Activated T-cell treated with anti-CD3 and anti-CD28 coated beads for 1 hour (primary cell): ENCODE measurements at regions not wholly inside any gene's neighbourhood (a gene's known extent, or its start where the extent isn't known, plus 50 kb on each side); places are given as distances from the start of the nearest gene placed in this dataset.

Experiments used
- DNase-seq: peaks from one replicate; pipeline ENCODE4 v3.0.0-alpha.2; 2020; ENCODE audit warnings: low read depth

DNA sequence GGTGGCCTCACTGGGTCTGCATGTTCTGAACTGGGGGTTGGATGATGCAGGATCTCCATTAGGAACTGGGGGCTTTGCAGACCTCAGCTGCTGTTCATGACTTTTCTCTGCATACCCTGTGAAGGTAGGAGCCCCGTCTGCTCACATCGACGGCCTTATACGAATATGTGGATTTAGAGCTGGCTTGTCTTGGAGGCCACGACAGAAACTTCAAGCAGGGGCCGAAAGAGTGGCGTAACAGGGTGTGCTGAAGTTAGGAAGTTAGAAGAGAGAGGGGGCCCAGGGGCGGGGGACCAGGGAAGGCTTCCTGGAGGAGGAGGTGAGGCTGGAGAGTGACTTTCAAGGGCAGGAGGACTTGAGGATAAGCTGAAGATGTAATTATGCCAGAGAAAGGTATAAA, 144.9 kb downstream of the TSN start:
- no peak for DNase-seq

DNA sequence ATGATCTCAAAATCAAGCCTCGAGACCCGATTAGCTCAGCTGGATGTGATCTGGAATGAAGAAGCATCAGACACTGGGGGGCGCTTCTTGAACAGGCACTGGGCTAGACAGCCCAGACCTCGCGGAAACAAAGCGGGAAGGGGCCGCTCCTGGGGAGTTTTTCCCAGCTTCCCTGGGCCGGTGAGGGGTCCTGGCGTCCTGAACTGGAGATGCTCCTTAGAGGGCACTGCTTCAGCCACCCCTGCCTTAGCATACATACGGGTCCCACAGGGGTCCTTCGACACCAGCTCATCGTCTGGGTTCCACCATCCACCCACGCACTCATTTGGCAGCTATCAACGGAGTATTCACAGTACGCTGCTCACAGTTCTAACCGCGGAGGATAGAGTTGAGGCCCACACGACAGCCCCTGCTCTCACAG, 146.7 kb downstream of the TSN start:
- DNase-seq, result no peak

DNA sequence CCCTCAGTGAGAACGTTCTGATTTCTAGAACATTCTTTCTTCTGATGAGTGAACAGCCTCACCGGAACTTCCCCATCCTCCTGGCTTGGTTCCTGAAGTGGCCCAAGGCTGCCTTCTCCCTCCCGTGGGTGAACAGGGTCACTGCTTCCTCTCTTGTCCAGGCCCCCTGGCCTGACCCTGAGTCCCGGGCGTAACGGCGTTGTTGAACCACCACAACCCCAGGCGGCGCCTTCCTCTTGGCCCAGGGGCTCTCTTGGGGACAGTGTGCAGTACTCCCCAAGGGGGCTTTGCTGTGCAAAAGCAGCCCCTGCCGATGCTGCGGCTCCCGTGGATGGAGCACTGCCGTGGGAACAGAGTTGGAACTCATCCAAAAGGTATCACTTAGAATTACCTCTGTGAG, 147.2 kb downstream of the TSN start:
- DNase-seq, result no peak

DNA sequence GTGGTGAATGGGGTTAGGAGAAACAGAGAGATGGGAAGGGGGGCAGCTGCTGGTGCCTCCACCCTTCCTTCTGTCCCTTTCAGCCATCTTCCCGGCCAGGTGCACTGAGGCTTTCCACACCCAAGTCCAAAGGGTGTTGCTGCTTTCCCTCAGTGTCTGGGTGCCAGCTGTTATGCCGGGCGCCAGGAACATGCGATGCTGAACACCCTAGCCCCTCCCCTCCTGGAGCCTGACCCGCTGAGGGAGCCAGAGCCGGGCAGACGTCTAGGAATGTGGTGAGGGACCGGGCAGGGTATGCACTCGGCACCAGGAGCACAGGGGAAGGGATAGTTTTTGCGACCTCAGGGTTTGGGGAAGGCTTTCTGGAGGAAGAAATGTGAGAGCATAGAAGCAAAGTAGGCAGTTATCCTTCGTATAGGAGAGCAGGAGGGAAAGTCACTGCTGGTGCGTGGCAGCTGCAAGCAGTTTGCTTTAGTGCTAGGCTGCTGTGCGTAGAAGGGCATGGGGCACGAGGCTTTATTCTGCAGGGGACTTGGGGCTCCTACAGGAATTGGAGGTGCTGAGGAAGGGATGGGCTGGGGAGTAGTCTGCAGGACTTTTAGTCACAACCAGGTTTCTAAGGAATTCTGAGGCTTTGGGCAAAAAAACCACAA, 147.7 kb downstream of the TSN start:
- DNase-seq, result no peak

DNA sequence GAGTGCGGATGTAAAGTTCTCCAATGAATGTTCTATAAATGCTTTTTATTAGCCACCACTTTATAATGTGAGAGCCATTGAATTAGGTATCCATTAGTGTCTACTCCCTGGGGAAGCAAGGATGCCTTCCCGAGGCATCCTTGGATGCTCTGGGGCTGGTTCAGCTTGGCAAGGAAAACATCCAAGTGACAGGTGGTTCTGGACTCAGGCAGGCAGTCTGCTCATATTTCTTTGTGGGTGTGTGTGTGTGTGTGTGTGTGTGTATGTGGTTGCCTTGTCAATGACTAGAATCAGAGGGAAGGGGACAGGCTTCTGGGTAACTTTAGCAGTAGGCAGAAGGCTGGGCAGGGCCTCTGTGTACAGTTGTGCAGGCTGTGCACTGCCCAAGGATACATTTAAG, 149.2 kb downstream of the TSN start:
- DNase-seq, result no peak

DNA sequence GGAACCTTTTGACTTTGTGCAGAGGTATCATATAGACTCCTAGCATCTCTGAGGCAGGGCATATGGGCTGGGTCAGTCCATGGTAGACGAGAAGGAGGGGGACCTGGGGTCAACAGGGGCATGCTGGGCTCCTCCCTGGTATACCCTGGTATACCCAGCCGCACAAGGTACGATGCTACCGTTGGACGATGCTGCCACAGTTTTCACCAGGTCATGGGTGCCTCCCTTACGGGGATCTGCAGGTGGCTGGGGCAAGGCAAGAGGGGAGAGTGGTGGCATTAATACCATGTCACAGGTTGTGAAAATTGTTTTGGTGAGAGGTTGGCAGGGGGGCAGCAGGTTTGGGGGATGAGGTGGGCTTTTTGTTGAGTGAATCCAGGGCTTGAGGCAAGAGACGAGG, 149.8 kb downstream of the TSN start:
- no peak for DNase-seq

DNA sequence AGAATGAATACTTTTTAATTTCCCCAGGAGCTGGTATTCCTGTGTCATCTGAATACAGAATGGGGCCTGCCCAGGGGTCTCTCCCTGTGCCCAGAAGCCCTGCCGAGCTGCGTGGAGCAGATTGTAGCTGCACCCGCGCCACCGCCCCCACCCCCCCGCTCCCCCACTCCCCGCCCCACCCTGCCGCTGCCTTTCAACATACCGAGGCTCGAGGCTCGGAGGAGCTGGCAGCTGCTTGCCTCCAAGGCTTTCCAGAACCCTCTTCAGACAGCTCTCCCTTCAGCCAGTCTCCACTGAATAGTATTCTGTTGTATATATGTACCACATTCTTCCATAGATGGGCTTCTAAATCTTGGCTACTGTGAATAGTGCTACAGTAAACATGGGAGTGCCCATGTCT, 150.7 kb downstream of the TSN start:
- no peak for DNase-seq

DNA sequence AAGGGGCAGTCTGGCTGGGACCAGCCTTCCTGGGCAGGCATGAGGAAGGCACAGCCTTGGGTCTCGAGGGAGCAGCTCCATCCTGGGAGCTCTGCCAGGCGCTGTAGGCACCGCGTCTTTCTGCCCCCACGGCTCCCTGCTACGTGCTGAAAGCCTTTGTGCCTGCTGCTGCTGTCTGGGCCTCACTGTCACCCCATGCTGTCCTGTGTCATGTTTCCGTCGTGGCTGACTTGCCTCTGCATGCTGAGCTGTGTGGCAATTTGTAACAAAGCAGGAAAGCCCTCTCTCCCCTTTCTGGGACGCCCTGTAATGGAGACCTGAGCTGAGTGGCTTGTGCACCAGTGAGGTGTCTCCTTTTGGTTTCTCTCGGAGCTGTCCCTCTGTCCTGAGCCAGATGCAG, 152.5 kb downstream of the TSN start:
- DNase-seq, result no peak

DNA sequence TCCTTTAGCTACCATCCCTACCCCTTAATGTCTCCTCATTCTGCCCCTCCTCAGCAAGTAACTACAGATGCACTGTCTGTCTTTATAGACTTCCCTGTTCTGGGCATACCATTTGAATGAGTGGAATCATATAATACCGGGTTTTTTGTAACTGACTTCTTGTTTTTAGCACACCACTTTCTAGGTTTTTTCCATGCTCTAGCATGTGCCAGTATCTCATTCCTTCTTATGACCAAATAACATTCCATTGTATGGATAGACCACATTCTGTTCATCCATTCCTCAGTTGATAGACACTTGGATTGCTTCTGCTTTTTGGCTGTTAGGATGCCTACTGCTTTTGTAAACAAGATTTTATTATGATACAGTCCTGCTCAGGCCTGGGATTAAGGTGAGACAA, 154.7 kb downstream of the TSN start:
- no peak for DNase-seq

DNA sequence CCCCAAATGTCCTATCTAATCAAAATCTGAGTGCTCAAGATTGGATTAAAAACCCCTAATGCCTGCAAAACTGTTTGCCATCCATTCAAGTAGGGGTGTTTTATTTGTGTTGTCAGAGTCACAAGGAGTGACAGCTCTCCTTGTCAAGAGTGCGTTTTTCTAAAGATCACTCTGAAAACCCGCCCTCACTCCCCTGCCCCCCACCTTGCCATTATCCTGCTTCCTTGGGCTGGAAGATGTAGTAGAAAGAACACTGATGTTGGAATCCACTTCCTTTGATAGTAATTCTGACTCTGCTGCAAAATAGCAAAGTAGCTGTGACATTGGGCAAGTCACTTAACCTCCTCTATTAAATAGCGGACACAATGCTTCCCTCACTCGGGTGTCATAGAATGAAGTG, 155.6 kb downstream of the TSN start:
- DNase-seq, result no peak

DNA sequence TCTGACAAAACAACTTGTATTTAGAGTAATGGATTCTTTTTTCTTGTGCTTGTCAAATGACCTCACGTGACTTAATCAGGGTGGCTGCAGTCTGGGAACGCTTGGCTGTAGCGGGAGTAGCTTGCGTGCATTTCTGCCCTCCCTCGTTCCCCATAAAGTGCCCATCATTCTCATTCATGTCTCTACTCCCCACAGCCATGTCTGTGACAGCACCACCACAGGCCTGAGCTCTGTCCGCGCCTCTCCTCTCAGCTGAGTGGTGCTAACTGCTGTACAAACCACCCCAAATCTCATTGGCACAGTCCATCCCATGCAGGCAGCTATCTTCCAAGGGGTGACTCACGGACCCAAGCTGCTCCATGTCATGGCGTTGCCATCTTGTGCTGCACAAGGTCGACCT, 161.7 kb downstream of the TSN start:
- no peak for DNase-seq

DNA sequence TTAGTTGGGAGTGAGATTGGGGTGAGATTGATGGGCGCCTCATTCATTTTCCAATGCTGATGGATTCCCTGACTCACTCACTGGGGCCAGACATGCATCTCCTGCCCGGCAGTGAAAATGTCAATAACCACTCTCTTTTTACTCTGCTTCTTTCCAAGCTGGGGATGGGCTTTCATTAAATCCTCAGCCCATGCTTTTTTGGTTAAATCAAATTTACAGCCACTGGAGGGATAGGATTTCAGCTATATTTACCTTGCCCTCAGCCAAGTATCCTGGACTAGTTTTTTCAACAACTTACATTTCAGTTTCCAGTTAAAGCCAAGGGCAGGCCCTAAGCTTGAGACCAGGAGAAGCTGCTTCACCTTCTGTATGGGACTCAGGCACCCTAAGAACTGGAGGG, 162.8 kb downstream of the TSN start:
- DNase-seq, result no peak

DNA sequence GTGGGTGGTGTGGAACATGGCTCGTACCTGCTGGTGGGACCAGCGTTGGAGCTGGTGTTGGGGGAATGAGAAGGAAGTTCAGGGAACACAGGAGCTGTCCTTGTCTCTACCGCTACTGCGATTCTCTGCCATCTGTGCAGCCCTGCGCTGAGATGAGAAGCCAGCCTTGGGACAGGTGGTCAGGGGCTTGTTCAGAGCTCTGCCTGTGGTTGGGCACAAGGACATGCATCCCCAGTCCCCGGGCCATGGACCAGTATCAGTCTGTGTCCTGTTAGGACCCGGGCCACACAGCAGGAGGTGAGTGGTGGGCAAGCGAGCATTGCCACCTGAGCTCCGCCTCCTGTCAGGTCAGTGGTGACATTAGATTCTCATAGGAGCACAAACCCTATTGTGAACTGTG, 164.4 kb downstream of the TSN start:
- no peak for DNase-seq

DNA sequence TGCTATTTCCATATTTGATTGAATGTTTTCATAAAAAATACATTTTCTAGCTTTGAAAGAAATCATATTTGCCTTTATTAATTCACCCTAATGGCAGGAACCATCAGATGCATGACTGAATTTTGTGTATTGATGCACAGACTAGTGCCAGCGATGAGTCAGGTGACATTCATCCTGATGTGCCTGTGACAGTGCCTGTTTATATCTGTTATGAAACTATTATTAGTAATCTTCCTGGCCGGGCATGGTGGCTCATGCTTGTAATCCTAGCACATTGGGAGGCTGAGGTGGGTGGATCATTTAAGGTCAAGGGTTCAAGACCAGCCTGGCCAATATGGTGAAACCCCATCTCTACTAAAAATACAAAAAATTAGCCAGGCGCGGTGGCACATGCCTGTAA, 170.0 kb downstream of the TSN start:
- DNase-seq, result no peak

DNA sequence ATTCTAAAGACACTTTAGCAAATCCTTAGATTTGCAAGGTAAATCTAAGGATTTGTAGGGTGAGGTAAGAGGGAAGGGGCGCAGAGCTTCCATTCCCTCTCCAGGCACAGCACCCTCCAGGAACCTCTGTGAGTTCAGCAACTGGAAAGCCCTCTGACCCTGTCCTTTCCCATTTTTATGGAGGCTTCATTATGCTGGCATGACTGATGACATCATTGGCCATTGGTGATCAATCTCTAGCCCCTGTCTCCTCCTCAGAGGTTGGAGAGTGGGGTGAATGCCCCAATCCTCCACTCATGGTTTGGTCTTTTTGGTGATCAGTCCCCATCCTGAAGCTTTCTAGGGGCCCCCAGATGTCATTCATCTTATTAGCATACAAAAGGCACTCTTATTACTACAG, 187.8 kb downstream of the TSN start:
- no peak for DNase-seq

DNA sequence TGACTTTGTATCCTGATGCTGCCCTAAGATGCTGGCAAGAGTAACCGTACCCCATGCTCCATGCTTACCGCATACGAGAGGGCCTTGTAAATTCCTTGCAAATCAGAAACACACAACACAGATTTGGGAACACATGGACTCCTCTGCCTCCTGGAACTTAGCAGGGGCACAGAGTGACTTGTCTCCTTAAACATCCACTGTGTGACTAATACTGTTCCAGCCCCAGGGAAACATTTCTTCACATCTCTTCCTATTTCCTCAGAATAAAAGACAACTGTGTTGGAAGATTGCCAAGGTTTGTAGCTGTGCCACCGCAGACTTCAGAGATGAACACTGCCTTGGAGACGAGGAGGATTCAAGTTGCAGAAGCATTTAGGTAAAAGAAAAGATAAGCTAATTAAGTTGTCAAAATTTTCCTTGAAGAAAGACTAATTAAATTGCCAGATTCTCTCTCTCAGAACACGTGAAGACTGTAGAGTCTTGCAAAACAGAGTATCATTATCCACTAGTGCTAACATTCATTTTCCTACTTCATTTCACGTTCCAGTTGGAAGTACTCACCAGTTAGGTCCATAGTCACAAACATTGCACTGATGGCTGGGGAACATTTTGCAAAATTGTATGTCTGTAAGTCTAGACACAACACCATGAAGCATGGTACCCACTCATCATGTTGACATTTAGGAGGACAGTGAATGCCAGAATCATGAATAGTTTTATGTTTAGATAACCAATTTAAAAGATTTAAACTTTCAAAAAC, 188.8 kb downstream of the TSN start:
- DNase-seq, result no peak

DNA sequence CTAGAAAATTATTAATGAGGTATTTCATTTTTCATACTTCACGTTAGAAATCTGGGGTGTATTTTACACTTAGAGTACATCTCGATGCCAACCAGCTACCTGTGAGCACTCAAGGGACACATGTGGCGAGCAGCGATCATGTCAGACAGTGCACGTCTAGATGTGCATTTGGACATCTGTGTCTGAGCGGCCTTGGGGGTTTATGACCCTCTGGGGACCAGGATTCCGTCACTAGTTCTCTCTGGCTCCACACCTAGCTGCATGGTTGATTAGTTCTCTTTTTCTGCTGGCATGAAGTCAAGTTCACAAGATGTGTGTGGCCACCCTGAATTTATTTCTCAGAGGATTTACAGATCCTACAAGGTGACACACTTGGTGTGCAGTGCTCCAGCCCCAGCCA, 192.2 kb downstream of the TSN start:
- no peak for DNase-seq

DNA sequence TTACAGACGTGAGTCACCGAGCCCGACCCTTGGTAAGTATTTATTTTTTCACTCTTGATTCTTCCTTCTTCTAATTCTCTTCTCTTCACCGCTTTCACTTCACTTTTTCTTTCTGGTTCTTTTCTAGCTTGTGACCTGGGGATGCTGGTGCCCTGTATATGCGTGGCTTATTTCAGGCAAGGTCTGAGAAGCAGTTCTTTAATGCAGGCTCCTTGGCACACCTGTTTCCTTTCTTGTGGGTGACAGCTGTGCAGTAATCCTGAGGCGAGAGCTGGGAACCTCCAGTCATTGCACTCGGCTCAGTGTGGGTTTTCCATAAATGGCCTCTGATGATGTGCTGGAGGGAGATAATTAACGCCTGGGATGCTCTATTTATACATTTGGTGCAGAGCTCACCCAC, 193.8 kb downstream of the TSN start:
- DNase-seq, result no peak

DNA sequence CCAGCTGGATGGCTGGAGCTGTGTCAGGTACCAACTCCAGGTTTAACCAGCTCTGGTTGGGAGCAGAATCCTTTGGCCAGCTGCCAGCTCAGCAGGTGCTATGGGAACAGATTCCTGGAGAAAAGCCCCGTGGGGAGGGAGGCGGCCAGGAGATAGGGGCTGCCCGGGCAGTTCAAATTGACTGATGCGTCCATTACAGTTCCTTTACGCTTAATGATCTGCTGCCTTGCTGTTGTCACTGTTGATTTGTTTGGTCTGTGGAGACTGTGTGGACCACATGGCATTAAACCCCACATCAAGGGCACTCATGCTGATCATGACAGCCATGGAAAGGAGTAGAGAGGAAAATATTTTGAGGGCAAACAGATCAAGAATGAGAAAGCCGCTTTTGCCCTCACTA, 200.0 kb downstream of the TSN start:
- no peak for DNase-seq

DNA sequence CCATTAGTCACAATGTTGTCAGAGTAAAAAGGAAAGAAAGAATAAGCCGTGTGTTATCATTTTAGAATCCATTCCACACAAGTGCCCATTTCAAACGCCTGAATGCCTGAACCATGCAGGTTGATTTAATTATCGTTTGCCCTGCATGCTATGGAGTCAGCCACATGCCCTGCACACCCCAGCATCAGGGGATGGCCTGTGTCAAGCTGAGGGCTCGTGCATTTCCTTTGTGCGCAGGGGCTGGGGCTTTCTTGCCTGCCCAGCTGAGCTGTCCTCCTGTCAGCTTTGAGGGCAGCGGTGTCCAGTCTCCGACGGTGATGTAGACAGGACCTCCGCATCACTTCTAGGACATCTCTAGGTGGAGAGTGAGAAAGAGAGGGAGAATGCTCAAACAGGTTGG, 200.4 kb downstream of the TSN start:
- DNase-seq, result no peak

DNA sequence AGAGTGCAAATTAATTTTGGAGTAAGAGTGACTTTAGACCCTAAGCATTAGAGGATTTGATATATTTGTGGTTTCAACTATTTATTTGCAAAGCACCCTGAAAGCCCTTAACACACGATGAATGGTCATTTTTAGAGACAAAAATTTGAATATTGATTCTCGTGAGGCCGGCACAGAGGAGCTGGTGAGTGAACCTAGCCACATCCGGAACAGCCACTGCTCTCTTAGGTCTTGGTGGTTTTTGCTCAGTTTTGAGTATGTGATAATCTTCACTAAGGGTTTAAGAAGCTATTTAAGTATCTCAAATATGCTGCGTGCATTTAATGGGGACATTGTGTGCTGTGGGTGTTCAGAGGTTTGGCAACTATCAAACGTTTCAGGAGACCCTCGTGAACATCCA, 204.8 kb downstream of the TSN start:
- DNase-seq, result no peak

DNA sequence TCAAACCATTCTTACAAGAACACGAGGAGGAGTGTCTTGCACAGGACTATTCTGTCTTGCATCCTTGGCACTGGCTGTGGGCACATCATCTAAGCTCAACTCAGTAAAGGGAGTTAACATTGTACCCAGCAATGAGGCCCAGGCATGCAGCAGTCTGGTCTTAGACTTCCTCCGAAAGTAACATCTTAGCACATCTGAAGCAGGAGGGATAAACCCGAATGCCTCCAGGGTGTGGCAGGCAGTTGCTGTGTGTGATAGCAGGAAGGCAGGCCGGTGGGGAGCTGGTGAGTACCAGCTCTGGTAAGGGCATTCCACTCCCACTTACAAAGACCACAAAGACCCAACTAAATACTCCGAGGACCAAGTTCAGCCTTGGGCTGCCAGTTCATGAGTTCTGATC, 206.3 kb downstream of the TSN start:
- DNase-seq, result no peak

DNA sequence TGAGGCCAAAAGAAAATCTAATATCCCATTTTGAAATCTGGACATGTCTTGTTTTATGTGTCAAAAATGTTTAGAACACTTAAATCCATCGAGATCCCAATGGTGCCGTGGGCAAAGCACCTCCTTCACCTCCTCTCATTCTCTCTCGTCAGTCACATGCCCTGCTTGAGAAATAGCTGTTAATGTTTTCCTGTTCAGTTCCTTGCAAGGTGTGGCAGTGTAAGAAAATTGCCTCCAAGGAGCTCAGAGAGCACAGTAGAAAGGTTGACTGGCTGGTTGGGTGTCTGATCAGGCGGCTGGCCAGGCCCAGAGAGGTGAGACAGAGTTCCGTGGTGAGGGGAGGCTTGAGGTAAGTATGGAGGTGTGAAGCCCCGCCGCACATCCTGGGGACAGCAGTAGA, 210.2 kb downstream of the TSN start:
- no peak for DNase-seq

DNA sequence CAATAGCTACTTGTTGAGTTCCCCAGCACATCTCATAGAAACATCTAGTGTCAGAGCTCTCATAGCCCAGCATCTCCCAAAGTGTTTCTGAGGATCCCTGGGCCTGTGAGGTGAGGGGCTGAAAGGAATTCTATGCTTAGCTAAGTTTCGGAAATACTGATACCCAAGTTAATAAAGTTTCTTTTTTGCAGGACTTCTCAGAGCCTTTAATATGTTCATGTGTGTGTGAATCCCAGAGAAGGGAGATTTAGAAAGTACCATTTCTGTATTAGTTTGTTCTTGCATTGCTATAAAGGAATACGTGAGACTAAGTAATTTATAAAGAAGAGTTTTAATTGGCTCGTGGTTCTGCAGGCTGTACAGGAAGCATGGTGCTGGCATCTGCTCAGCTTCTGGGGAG, 211.2 kb downstream of the TSN start:
- DNase-seq, result no peak
